KOPT-K1 (cell line): ENCODE measurements at regions not wholly inside any gene's neighbourhood (a gene's known extent, or its start where the extent isn't known, plus 50 kb on each side); places are given as distances from the start of the nearest gene placed in this dataset.

Experiments
- H3K27ac ChIP-seq: fragments of 200-600 bp; sonication (generic); 2 replicates; pipeline ENCODE4 v1.5.1; 2016; ENCODE audit warnings: antibody characterized with exemption, mild to moderate bottlenecking, low read depth, low read length; ENCODE audit not compliant: poor library complexity, severe bottlenecking
- H3K36me3 ChIP-seq: fragments of 200-600 bp; sonication (generic); 2 replicates; pipeline ENCODE4 v1.5.1; 2017; ENCODE audit warnings: antibody characterized with exemption, mild to moderate bottlenecking, low read length, moderate library complexity; ENCODE audit not compliant: insufficient read depth
- H3K9me3 ChIP-seq: fragments of 200-600 bp; sonication (generic); 2 replicates; pipeline ENCODE4 v1.5.1; 2017; ENCODE audit warnings: antibody characterized with exemption, low read length, mild to moderate bottlenecking; ENCODE audit not compliant: insufficient read depth, poor library complexity, severe bottlenecking

DNA sequence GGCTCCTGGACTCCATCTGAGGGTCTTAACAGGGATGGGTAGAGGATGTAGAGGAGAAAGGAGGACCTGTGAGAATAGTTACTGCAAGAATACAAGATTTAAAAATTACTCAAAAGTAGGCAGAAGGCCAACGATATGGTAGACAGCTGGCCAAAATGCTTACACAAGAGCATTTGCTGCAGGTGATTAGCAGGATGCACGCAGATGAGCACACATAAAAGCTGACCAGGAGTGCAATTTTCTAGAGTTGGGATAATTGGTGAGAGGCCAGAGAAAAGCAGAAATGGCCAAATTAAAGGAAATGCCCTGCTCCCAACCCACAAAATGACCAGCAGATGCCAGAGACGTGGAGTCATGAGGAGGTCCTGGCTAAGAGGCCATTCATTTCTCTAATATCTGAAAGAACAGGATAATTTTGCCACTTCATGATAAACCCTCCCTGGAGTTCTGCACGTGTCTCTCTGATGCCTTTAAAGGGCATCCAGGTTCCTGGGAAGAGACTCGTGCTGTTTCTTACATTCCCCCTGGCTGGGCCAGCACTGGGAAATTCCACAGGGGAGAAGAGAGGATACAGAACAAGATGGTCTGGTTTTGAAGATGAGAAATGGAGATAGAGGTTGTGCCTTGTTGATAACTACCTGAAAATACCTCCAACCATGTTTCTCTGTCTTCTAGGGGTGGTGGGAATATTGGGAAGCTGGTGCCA is 62.3 kb upstream of the KCNA3 start:
- no peaks in the 10 kb centered on the region for H3K9me3 ChIP-seq
- no peak overlapping the region for H3K27ac ChIP-seq
- no peaks in the 10 kb centered on the region for H3K36me3 ChIP-seq

DNA sequence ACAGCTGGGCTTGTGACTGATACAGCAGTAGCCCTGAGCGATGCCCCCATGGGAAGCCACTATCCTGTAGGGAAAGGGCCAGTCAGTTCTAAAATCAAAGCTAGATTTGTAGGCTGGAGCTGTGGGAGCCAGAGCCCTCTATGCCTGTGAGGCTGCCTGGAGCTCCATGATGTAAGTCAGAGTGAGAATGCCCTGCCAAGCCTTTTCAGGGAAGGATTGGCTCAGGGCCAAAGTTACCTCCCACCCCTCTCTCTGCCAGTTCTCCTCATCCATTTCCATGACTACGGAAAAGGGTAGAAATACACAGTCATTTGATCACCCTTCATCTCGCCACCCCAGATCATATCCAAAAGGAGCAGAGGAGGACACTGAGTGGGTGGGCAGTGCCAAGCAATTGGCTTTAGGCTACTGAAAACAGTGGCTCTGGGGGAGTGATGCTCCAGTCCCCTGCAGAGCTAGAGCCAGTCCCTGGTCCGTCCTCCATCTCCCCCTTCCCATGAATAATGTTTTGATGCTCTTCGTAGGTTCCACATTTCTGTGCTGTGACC is 59.5 kb upstream of the KCNA3 start:
- Histone ChIP-seq H3K27ac (no peak overlapping the region), H3K9me3 (no peaks in the 10 kb centered on the region), H3K36me3 (no peaks in the 10 kb centered on the region)

DNA sequence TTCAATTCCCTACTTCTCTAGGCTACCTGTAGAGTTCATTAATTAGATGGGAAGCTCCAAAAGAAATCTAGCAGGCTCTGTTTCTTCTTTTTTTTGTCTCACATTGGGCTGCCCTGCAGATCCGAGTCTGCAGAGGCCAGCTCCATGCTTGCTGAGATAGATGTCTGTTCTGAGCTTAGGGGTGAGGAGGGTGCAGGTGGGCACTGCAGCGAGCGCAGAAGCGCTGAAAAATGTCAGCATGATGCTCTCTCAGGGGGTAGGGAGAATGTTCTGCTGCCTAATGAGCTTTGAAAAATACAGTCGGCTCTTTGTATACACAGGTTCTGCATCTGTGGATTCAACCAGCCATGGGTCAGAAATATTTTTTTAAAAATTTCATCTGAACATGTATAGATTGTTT is 56.8 kb upstream of the KCNA3 start:
- no peaks in the 10 kb centered on the region for H3K9me3 ChIP-seq
- no peaks in the 10 kb centered on the region for H3K36me3 ChIP-seq
- H3K27ac ChIP-seq = no peak overlapping the region

DNA sequence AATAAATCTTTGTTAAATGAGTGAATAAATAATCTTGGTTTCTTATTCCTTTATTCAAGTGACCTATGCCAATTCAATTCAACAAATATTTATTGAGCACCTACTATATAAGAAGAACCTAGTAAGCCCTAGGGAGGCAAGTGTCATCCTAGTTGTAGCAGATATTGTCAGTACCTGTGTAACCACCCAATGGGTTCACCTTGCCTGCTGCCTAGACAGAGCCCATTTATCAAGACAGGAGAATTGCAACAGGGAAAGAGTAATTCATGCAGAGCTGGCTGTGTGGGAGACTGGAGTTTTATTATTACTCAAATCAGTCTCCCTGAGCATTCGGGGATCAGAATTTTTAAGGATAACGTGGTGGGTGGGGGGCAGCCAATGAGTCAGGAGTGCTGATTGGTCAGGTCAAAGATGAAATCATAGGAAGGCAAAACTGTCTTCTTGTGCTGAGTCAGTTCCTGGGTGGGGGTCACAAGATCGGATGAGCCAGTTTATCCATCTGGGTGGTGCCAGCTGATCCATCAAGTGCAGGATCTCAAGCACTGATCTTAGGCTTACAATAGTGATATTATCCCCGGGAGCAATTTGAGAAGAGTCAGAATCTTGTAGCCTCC is 53.8 kb upstream of the KCNA3 start:
- Histone ChIP-seq H3K27ac (no peak overlapping the region), H3K36me3 (no peaks in the 10 kb centered on the region), H3K9me3 (no peaks in the 10 kb centered on the region)

DNA sequence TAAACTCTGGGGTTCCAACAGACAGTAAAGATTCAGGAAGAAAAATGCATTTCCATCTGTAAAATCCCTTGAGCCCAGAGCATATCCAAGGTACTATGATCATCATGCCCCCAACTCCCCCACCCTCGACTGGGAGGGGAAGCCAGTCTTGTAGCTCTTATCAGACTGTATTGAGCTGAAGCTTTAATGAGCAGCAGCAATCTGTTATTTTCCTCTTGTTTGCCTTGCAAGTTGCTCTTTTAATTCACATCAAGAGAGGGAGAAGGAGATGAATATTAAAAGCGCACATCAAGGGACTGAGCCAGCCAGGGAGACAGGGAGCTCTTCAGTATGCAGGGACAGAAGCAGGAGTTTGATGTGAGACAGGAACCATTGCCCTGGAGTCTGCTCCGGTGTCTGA is 52.5 kb upstream of the KCNA3 start:
- H3K36me3 ChIP-seq = no peaks in the 10 kb centered on the region
- no peaks in the 10 kb centered on the region for H3K9me3 ChIP-seq
- H3K27ac ChIP-seq = peak overlapping the region; percentile 65

DNA sequence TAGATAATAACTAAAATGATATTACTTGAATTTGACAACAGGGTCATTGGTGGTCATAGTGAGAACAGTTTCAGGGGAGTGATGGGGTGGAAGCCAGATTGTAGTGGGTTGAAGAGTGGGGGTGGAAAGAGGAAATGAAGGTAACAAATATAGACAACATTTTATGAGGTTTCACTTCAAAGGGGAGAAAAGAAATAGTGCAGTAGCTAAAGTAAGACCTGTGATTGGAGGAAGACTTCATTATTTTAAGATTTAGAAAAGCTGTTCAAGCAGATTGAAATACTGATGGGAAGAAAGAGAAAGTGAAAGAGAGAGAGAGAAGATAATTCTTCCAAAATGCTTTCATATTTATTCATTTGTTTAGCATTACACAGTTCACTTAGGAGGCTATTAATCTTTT is 52.0 kb upstream of the KCNA3 start:
- no peaks in the 10 kb centered on the region for H3K36me3 ChIP-seq
- H3K27ac ChIP-seq = peak overlapping the region; percentile 65

More for the DNA sequence above, 52.0 kb upstream of the KCNA3 start:
- H3K9me3 ChIP-seq = no peaks in the 10 kb centered on the region
